ENCODE measurements at regions not wholly inside any gene's neighbourhood (a gene's known extent, or its start where the extent isn't known, plus 50 kb on each side); places are given as distances from the start of the nearest gene placed in this dataset.

DNA sequence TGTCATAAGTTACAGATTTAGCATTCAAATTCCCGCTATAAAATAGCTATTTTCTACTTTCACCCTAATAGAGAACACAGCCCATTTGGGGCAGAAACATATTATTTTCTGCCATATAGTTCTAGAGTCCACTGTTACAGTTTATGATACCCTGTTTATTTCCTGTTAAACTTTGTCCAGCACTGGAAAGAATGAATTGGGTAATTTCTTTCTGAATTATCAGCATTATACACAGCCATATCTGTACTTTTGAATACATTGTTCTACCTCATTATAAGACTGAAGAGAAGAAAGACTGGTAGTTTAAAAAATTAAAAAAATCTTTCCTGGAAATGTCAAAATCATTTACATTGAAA is 332.1 kb downstream of the DIRAS2 start:
- TF ChIP-seq POLR2AphosphoS5 (IDR thresholded peaks at IDR 0.05; ENCODE audit: low read depth, low read length) (no peak), EZH2phosphoT487 (IDR thresholded peaks at IDR 0.05; ENCODE audit: borderline replicate concordance) (no peak), REST (IDR thresholded peaks at IDR 0.05; ENCODE audit: low read depth) (no peak), MAX (IDR thresholded peaks at IDR 0.05) (no peak), CTCF (IDR thresholded peaks at IDR 0.05 in 2 of 3, conservative IDR thresholded peaks at IDR 0.05 in 1 of 3; ENCODE audit: borderline replicate concordance in 1 of 3, insufficient read depth in 1 of 3, low read depth in 2 of 3, low read length in 2 of 3) (no peak), SRF (IDR thresholded peaks at IDR 0.05; ENCODE audit: low read depth) (no peak), POLR2A (IDR thresholded peaks at IDR 0.05; ENCODE audit: borderline replicate concordance, extremely low read depth, insufficient read depth, insufficient read length) (no peak), ZFX (IDR thresholded peaks at IDR 0.05) (no peak), EGR1 (IDR thresholded peaks at IDR 0.05; ENCODE audit: low read depth) (no peak), EZH2 (IDR thresholded peaks at IDR 0.05) (no peak)
